Fibroblast of lung (primary cell): ENCODE measurements at regions not wholly inside any gene's neighbourhood (a gene's known extent, or its start where the extent isn't known, plus 50 kb on each side); places are given as distances from the start of the nearest gene placed in this dataset.

Experiments
- DNase-seq, 2 donors: peaks; one replicate each; pipeline versions ENCODE4 v3.0.0 to v3.0.0-alpha.2; 2010; ENCODE audit warnings: low read depth in 2 of 2
- H2AFZ ChIP-seq: 2 replicates; pipeline ENCODE4 v1.5.1; 2012; ENCODE audit warnings: low read length, control low read depth, inconsistent platforms
- H3K27ac ChIP-seq: 2 replicates; pipeline ENCODE4 v1.5.1; 2011; ENCODE audit warnings: low read length, control low read depth; ENCODE audit not compliant: insufficient read depth
- H3K27me3 ChIP-seq: 2 replicates; pipeline ENCODE4 v1.5.1; 2011; ENCODE audit warnings: mild to moderate bottlenecking, low read length; ENCODE audit not compliant: control insufficient read depth, insufficient read depth
- H3K36me3 ChIP-seq: 2 replicates; pipeline ENCODE4 v1.5.1; 2011; ENCODE audit warnings: low read length; ENCODE audit not compliant: control insufficient read depth, insufficient read depth
- H3K4me1 ChIP-seq: 2 replicates; pipeline ENCODE4 v1.5.1; 2011; ENCODE audit warnings: low read length; ENCODE audit not compliant: control insufficient read depth, insufficient read depth; ENCODE audit errors: extremely low read depth
- H3K4me2 ChIP-seq: 2 replicates; pipeline ENCODE4 v1.5.1; 2011; ENCODE audit warnings: low read length, control low read depth; ENCODE audit not compliant: insufficient read depth; ENCODE audit errors: extremely low read depth
- H3K4me3 ChIP-seq, 4 experiments: fragments of 200-600 bp in 1 of 4; sonication (generic) in 1 of 4; replicated peaks in 1 of 4; 2 replicates each; pipeline ENCODE4 v1.5.1; 2011 to 2016; ENCODE audit warnings: low read length in 4 of 4, low read depth in 3 of 4, mild to moderate bottlenecking in 3 of 4, control low read depth in 2 of 4, inconsistent platforms in 1 of 4, mixed read lengths in 1 of 4; ENCODE audit not compliant: insufficient read depth in 1 of 4; ENCODE audit errors: control extremely low read depth in 1 of 4
- H3K79me2 ChIP-seq: 2 replicates; pipeline ENCODE4 v1.5.1; 2012; ENCODE audit warnings: mild to moderate bottlenecking, low read length, inconsistent platforms; ENCODE audit not compliant: control insufficient read depth, insufficient read depth
- H3K9ac ChIP-seq: 2 replicates; pipeline ENCODE4 v1.5.1; 2011; ENCODE audit warnings: mild to moderate bottlenecking, low read length, control low read depth; ENCODE audit not compliant: insufficient read depth
- H3K9me3 ChIP-seq: 2 replicates; pipeline ENCODE4 v1.5.1; 2012; ENCODE audit warnings: low read depth, low read length; ENCODE audit not compliant: control insufficient read depth, insufficient read depth
- H4K20me1 ChIP-seq: 2 replicates; pipeline ENCODE4 v1.5.1; 2011; ENCODE audit warnings: low read length; ENCODE audit not compliant: control insufficient read depth, insufficient read depth; ENCODE audit errors: extremely low read depth
- CTCF ChIP-seq, 2 donors: IDR thresholded peaks in 1 of 2; conservative IDR thresholded peaks in 1 of 2; 1 replicate in 1 of 2; 2 replicates in 1 of 2; pipeline ENCODE4 v1.5.1; 2011 to 2012; ENCODE audit warnings: low read length in 2 of 2, control low read depth in 1 of 2, inconsistent platforms in 1 of 2, low read depth in 1 of 2, mild to moderate bottlenecking in 1 of 2
- EZH2 ChIP-seq: IDR thresholded peaks from 2 replicates; pipeline ENCODE4 v1.5.1; 2012; ENCODE audit warnings: low read length, control low read depth, mild to moderate bottlenecking; ENCODE audit errors: missing control alignments

GRCh38 chr1:166343276-166343675 lies 176.5 kb upstream of the FAM78B start:
- Histone ChIP-seq H3K4me1 (no peaks in the 10 kb centered on the region), H3K27ac (no peak overlapping the region), H4K20me1 (no peaks in the 10 kb centered on the region), H3K27me3 (no peaks in the 10 kb centered on the region), H3K79me2 (no peaks in the 10 kb centered on the region), H3K9ac (no peak overlapping the region), H2AFZ (no peak overlapping the region), H3K36me3 (no peaks in the 10 kb centered on the region), H3K9me3 (no peaks in the 10 kb centered on the region), H3K4me2 (no peak overlapping the region), H3K4me3 (no peak overlapping the region)
- no peak for DNase-seq
- TF ChIP-seq EZH2 (no peak), CTCF (conservative IDR thresholded peaks at IDR 0.05 in 1 of 2, IDR thresholded peaks at IDR 0.05 in 1 of 2; ENCODE audit: low read depth in 1 of 2, low read length in 2 of 2) (no peak)

DNA sequence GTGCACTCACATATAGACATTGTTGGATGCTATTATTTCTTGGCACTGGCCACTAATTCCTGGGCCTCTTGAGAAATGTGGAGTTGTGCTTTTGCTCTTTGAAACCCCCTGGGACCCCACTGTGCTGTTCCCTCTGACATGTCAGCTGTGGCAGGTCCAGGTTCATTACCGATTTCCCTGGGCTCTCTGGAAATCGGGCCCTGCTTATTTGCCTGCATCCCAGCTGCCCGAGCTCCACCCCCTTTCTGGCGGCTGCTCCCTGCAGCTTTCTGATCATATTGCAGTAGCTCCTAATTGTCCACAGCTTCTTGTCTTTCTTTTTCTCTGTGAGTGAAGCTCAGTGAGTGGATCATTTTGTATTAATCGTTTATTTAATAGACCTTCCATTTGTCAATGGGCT lies 183.7 kb upstream of the FAM78B start:
- H3K4me1 ChIP-seq, result no peaks in the 10 kb centered on the region
- no peak for DNase-seq
- H3K4me2 ChIP-seq, result no peak overlapping the region
- no peaks in the 10 kb centered on the region for H4K20me1 ChIP-seq
- H3K79me2 ChIP-seq, result no peaks in the 10 kb centered on the region
- no peak overlapping the region for H3K4me3 ChIP-seq
- no peak for TF ChIP-seq CTCF (conservative IDR thresholded peaks at IDR 0.05 in 1 of 2, IDR thresholded peaks at IDR 0.05 in 1 of 2; ENCODE audit: low read depth in 1 of 2, low read length in 2 of 2)
- TF ChIP-seq EZH2, result no peak
- H3K36me3 ChIP-seq, result no peaks in the 10 kb centered on the region
- no peaks in the 10 kb centered on the region for H3K9me3 ChIP-seq
- no peak overlapping the region for H2AFZ ChIP-seq
- H3K9ac ChIP-seq, result no peak overlapping the region
- no peak overlapping the region for H3K27ac ChIP-seq
- no peaks in the 10 kb centered on the region for H3K27me3 ChIP-seq

DNA sequence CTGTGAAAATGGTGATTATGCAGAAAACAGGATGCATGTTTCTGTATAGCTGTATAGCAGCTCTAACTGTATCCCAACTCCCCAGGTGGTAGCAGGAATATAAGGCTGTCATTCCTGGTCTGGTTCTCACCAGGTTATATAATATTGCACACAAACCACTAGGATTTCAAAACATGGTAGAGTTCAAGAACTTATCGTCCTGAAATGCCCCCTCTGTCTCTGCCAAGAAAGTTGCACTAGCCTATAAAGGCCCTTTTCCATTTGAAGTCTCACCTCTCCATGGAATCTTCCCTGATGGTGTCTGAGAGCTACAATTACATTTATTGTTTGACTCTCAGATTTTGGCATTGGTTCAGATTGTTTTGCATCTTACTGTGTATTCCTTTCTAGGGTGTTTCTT lies 184.9 kb upstream of the FAM78B start:
- Histone ChIP-seq H3K9ac (no peak overlapping the region), H3K4me3 (no peak overlapping the region), H3K4me1 (no peaks in the 10 kb centered on the region), H3K4me2 (no peak overlapping the region), H3K79me2 (no peaks in the 10 kb centered on the region), H3K9me3 (no peaks in the 10 kb centered on the region), H3K27ac (no peak overlapping the region), H3K36me3 (no peaks in the 10 kb centered on the region), H3K27me3 (no peaks in the 10 kb centered on the region), H4K20me1 (no peaks in the 10 kb centered on the region), H2AFZ (no peak overlapping the region)
- DNase-seq, result no peak
- no peak for TF ChIP-seq EZH2
- TF ChIP-seq CTCF (conservative IDR thresholded peaks at IDR 0.05 in 1 of 2, IDR thresholded peaks at IDR 0.05 in 1 of 2; ENCODE audit: low read depth in 1 of 2, low read length in 2 of 2), result no peak
